Brain microvascular endothelial cell (primary cell): ENCODE measurements at regions not wholly inside any gene's neighbourhood (a gene's known extent, or its start where the extent isn't known, plus 50 kb on each side); places are given as distances from the start of the nearest gene placed in this dataset.

Experiments used
- DNase-seq: peaks from one replicate; pipeline ENCODE4 v3.0.0-alpha.2; 2020
- H3K27ac ChIP-seq: fragments of 250-450 bp; sonication (Bioruptor Pico); 2 replicates; pipeline ENCODE4 v1.5.1; 2020; ENCODE audit warnings: mild to moderate bottlenecking, moderate library complexity
- H3K27me3 ChIP-seq: fragments of 250-450 bp; sonication (Bioruptor Pico); replicated peaks from 2 replicates; pipeline ENCODE4 v1.5.1; 2020; ENCODE audit warnings: mild to moderate bottlenecking
- H3K36me3 ChIP-seq: fragments of 250-450 bp; sonication (Bioruptor Pico); replicated peaks from 2 replicates; pipeline ENCODE4 v1.5.1; 2020; ENCODE audit warnings: mild to moderate bottlenecking
- H3K4me3 ChIP-seq: 2 replicates; pipeline ENCODE4 v1.5.1; 2011; ENCODE audit warnings: low read depth, mild to moderate bottlenecking, control low read depth, low read length, moderate library complexity
- in situ Hi-C: cut with HindIII; loops from 2 replicates; pipeline ENCODE4 v1.10.0; 2017; ENCODE audit warnings: low sequenced_read_pairs, low pct_ligation_motif_present
- TF ChIP-seq, protein P1 (sequence below): IDR thresholded peaks from 2 replicates; pipeline ENCODE4 v1.5.1; 2011; ENCODE audit warnings: low read depth, mild to moderate bottlenecking, moderate library complexity, low read length, control low read depth, inconsistent platforms; ENCODE audit errors: missing control alignments

GRCh38 chr2:82481207-82481606 lies 1977.9 kb downstream of the SUCLG1 start:
- in situ Hi-C loops: no loop called here
- DNase-seq: no peak
- TF ChIP-seq, protein P1, sequence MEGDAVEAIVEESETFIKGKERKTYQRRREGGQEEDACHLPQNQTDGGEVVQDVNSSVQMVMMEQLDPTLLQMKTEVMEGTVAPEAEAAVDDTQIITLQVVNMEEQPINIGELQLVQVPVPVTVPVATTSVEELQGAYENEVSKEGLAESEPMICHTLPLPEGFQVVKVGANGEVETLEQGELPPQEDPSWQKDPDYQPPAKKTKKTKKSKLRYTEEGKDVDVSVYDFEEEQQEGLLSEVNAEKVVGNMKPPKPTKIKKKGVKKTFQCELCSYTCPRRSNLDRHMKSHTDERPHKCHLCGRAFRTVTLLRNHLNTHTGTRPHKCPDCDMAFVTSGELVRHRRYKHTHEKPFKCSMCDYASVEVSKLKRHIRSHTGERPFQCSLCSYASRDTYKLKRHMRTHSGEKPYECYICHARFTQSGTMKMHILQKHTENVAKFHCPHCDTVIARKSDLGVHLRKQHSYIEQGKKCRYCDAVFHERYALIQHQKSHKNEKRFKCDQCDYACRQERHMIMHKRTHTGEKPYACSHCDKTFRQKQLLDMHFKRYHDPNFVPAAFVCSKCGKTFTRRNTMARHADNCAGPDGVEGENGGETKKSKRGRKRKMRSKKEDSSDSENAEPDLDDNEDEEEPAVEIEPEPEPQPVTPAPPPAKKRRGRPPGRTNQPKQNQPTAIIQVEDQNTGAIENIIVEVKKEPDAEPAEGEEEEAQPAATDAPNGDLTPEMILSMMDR: no peak
- Histone ChIP-seq H3K27ac (no peak overlapping the region), H3K27me3 (no peaks in the 10 kb centered on the region), H3K4me3 (no peak overlapping the region), H3K36me3 (no peaks in the 10 kb centered on the region)

DNA sequence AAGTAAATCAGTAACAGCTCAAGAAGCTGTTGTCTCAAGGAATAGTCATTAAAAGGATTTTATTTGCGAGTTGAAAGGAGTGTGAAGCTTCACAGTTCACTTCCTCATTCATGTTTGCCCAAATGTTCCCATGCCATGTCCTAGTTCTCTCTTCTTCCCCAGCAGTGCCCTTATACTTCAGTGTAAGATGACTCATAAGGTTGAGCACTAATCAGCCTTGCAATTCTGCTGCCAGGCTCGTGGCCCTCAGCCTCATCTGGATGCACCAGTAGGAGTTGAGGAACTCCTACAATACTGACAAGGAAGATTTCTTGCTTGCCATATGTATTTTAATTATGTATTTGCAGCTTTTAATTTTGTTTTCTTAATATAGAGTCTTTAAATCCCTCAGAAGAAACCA lies 1980.4 kb downstream of the SUCLG1 start:
- no peak overlapping the region for H3K27ac ChIP-seq
- in situ Hi-C loops: no loop called here
- no peak for DNase-seq
- H3K36me3 ChIP-seq: no peaks in the 10 kb centered on the region
- TF ChIP-seq, protein P1: no peak
- no peaks in the 10 kb centered on the region for H3K27me3 ChIP-seq
- H3K4me3 ChIP-seq: no peak overlapping the region

DNA sequence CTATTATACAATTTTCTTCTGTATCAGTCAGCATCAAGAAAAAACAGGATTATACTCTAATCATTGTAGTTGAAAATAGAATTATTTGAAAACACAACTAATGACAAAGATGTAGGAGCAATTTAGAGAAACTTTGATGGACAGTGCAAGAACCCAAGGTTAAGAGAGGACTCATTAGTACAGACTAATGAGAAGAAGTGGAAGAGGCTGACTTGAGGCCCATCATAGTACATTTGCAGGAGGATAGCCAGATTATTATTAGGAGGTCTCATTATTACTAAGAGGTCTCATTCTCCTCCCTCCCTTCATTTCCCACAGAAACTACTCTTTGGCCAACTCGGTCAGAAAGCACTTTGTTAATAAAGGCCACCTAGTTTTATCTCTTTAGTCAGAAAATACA lies 1983.0 kb downstream of the SUCLG1 start:
- in situ Hi-C loops: no loop called here

GRCh38 chr2:82428251-82428650 lies 2030.8 kb downstream of the SUCLG1 start:
- in situ Hi-C loops: no loop called here
- TF ChIP-seq, protein P1: no peak
- Histone ChIP-seq H3K36me3 (no peaks in the 10 kb centered on the region), H3K27ac (no peak overlapping the region), H3K27me3 (no peaks in the 10 kb centered on the region), H3K4me3 (no peak overlapping the region)
- no peak for DNase-seq

More for the DNA sequence above, 1983.0 kb downstream of the SUCLG1 start:
- H3K4me3 ChIP-seq: no peak overlapping the region
- TF ChIP-seq, protein P1: no peak
- H3K36me3 ChIP-seq: no peaks in the 10 kb centered on the region
- H3K27ac ChIP-seq: no peak overlapping the region
- no peaks in the 10 kb centered on the region for H3K27me3 ChIP-seq
- DNase-seq: no peak

DNA sequence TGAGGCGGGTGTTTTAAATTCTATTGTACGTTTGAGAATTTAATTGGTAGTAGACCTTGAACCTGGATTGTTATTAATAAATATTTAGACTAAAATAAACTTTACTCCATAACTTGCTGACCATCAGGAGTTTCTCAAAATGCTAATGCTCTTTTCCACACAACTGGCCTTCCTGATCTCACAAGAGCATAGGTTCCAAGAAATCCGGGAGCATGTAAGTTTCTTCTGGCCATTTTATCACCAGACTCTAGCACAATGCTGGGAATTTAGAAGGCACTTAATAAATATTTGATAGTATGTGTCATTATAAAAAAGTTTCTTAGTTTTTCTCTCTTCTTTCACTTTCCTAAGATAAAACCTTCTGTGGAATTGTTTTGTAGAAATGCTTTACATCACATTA lies 2047.1 kb downstream of the SUCLG1 start:
- in situ Hi-C loops: no loop called here
- H3K27me3 ChIP-seq: no peaks in the 10 kb centered on the region
- no peak overlapping the region for H3K4me3 ChIP-seq
- no peak overlapping the region for H3K27ac ChIP-seq
- TF ChIP-seq, protein P1: no peak
- no peaks in the 10 kb centered on the region for H3K36me3 ChIP-seq
- no peak for DNase-seq

DNA sequence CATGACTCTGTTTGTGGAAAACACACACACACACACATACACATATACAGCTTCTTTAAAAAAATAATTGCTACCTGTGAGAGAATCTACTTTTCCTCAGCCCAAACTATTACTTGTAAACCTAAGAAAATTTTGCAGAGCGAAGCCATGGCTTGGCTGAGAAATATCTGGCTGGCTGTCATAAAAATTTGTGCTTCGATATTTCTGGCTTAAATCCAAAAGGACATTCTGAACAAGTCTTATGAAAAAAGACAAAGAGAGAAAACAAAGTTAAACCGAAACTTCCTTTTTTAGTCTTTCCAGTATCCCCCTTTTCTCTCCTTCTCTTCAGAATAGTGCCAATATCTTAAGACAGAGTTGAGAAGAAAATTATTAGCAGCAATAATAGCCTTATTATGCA lies 2048.0 kb downstream of the SUCLG1 start:
- in situ Hi-C loops: no loop called here
- no peak overlapping the region for H3K4me3 ChIP-seq

More for the DNA sequence above, 2048.0 kb downstream of the SUCLG1 start:
- TF ChIP-seq, protein P1: no peak
- H3K27ac ChIP-seq: no peak overlapping the region
- H3K27me3 ChIP-seq: no peaks in the 10 kb centered on the region
- DNase-seq: no peak
- H3K36me3 ChIP-seq: no peaks in the 10 kb centered on the region
